GM18499 (cell line): ENCODE measurements at regions not wholly inside any gene's neighbourhood (a gene's known extent, or its start where the extent isn't known, plus 50 kb on each side); places are given as distances from the start of the nearest gene placed in this dataset.
"Not testable (repeated sequence)": the region's sequence is repeated elsewhere in the genome, so short reads cannot be mapped to it uniquely, and the experiment has no call there.

Experiments used
- ATAC-seq: cut with Tn5 transposase; IDR thresholded peaks from one replicate; pipeline ENCODE4 v1.9.1; 2021; ENCODE audit warnings: moderate number of reproducible peaks; ENCODE audit not compliant: insufficient read depth, unreplicated experiment

GRCh38 chr4:132797856-132798255 lies 351.2 kb upstream of the PCDH10 start:
- no peak for ATAC-seq

GRCh38 chr4:132809298-132810032 lies 339.6 kb upstream of the PCDH10 start:
- no peak for ATAC-seq

- not testable (repeated sequence) for ATAC-seq
Measured at GRCh38 chr4:132813061-132813460, 336.0 kb upstream of the PCDH10 start.

- ATAC-seq = no peak
Measured at GRCh38 chr4:132818091-132818490, 331.0 kb upstream of the PCDH10 start.

- no peak for ATAC-seq
Measured at GRCh38 chr4:132823419-132823818, 325.7 kb upstream of the PCDH10 start.

GRCh38 chr4:132824761-132825160 lies 324.3 kb upstream of the PCDH10 start:
- ATAC-seq = no peak

- ATAC-seq = no peak
Measured at GRCh38 chr4:132827522-132827921, 321.6 kb upstream of the PCDH10 start.

GRCh38 chr4:132838244-132838643 lies 310.9 kb upstream of the PCDH10 start:
- ATAC-seq = no peak

- no peak for ATAC-seq
Measured at GRCh38 chr4:132839070-132839469, 310.0 kb upstream of the PCDH10 start.

GRCh38 chr4:132859929-132860328 lies 289.2 kb upstream of the PCDH10 start:
- ATAC-seq = no peak

- no peak for ATAC-seq
Measured at GRCh38 chr4:132860976-132861375, 288.1 kb upstream of the PCDH10 start.

GRCh38 chr4:132863619-132864018 lies 285.5 kb upstream of the PCDH10 start:
- no peak for ATAC-seq

GRCh38 chr4:132865458-132865857 lies 283.6 kb upstream of the PCDH10 start:
- no peak for ATAC-seq

- ATAC-seq = no peak
Measured at GRCh38 chr4:132865922-132866321, 283.2 kb upstream of the PCDH10 start.

- ATAC-seq = no peak
Measured at GRCh38 chr4:132866616-132867015, 282.5 kb upstream of the PCDH10 start.

- ATAC-seq = no peak
Measured at GRCh38 chr4:132893787-132894186, 255.3 kb upstream of the PCDH10 start.

- no peak for ATAC-seq
Measured at GRCh38 chr4:132901224-132901623, 247.9 kb upstream of the PCDH10 start.

- no peak for ATAC-seq
Measured at GRCh38 chr4:132910229-132910748, 238.8 kb upstream of the PCDH10 start.

- no peak for ATAC-seq
Measured at GRCh38 chr4:132918096-132918495, 231.0 kb upstream of the PCDH10 start.

- ATAC-seq = no peak
Measured at GRCh38 chr4:132923516-132923915, 225.6 kb upstream of the PCDH10 start.

GRCh38 chr4:132934911-132935310 lies 214.2 kb upstream of the PCDH10 start:
- ATAC-seq = no peak

- no peak for ATAC-seq
Measured at GRCh38 chr4:132955146-132955545, 193.9 kb upstream of the PCDH10 start.
